ENCODE measurements at regions not wholly inside any gene's neighbourhood (a gene's known extent, or its start where the extent isn't known, plus 50 kb on each side); places are given as distances from the start of the nearest gene placed in this dataset.

- no peak for TF ChIP-seq THAP9 (CRISPR knock-in tag; IDR thresholded peaks at IDR 0.05; ENCODE audit: borderline replicate concordance)
- no peak for TF ChIP-seq NR1H2 (CRISPR knock-in tag; IDR thresholded peaks at IDR 0.05; ENCODE audit: borderline replicate concordance, low read depth)
- TF ChIP-seq YEATS2 (CRISPR knock-in tag; IDR thresholded peaks at IDR 0.05; ENCODE audit: borderline replicate concordance): no peak
- TF ChIP-seq GATAD1 (CRISPR knock-in tag; IDR thresholded peaks at IDR 0.05): no peak
- TF ChIP-seq ZNF317 (CRISPR knock-in tag; IDR thresholded peaks at IDR 0.05): no peak
Observed at GRCh38 chr5:158154226-158155005, 295.5 kb upstream of the CLINT1 start (continued).

GRCh38 chr5:158153508-158153907 lies 294.6 kb upstream of the CLINT1 start:
- no TSS peak for BruUV-seq (replicated peaks)
- Histone ChIP-seq H3K79me2 (ENCODE audit: insufficient read depth, low read length) (no peaks in the 10 kb centered on the region), H3K9ac (ENCODE audit: insufficient read depth, low read depth, low read length) (no peak overlapping the region), H3K27ac (ENCODE audit: extremely low read length, insufficient read depth, low read length) (no peak overlapping the region), H3K9me3 (ENCODE audit: low read length) (no peaks in the 10 kb centered on the region), H3K4me3 (replicated peaks in 1 of 3; ENCODE audit: insufficient read depth in 1 of 3, low read depth in 2 of 3, low read length in 3 of 3) (no peak overlapping the region), H3K27me3 (ENCODE audit: control insufficient read depth in 1 of 2, insufficient read depth in 2 of 2, low read length in 2 of 2) (no peaks in the 10 kb centered on the region; a peak in 1 of 5 replicates), H2AFZ (ENCODE audit: low read length) (no peak overlapping the region), H3K36me3 (replicated peaks in 1 of 2; ENCODE audit: control insufficient read depth in 1 of 2, insufficient read depth in 2 of 2, low read length in 2 of 2) (no peaks in the 10 kb centered on the region), H4K20me1 (ENCODE audit: insufficient read depth, low read length) (no peaks in the 10 kb centered on the region), H3K4me1 (ENCODE audit: insufficient read depth, low read length) (no peaks in the 10 kb centered on the region), H3K4me2 (ENCODE audit: low read depth, low read length) (no peak overlapping the region)
- TF ChIP-seq ZNF224 (CRISPR knock-in tag; IDR thresholded peaks at IDR 0.05): no peak
- TF ChIP-seq HOXD1 (CRISPR knock-in tag; IDR thresholded peaks at IDR 0.05): no peak
- TF ChIP-seq TFAP4 (IDR thresholded peaks at IDR 0.05; ENCODE audit: borderline replicate concordance, low read depth): no peak
- no peak for TF ChIP-seq KLF12 (CRISPR knock-in tag; IDR thresholded peaks at IDR 0.05; ENCODE audit: borderline replicate concordance)
- TF ChIP-seq ZKSCAN1 (IDR thresholded peaks at IDR 0.05; ENCODE audit: low read length): no peak
- no peak for TF ChIP-seq TBX3 (IDR thresholded peaks at IDR 0.05; ENCODE audit: borderline replicate concordance)
- no peak for TF ChIP-seq IRF2 (CRISPR knock-in tag; IDR thresholded peaks at IDR 0.05)
- in situ Hi-C loops (cut with HindIII; ENCODE audit: extremely low pct_ligation_motif_present, low pct_unique_long_range_greater_than_20kb): no loop called here
- 0% methylated on average over 3 of the region's 3 CpGs for WGBS (ENCODE audit: low lambda C conversion rate)
- DNase-seq (ENCODE audit: low spot score) (no peak), FAIRE-seq (no peak), ATAC-seq (no peak)
- POLR2A ChIA-PET: no interaction called here
- CTCF ChIA-PET (ENCODE audit: low intra/inter-chr PET ratio, low total read pairs): no interaction called here
- intact Hi-C loops (cut with micrococcal nuclease; ENCODE audit: unreplicated experiment): no loop called here
